Adrenal gland (tissue), 5 donors: ENCODE measurements at regions not wholly inside any gene's neighbourhood (a gene's known extent, or its start where the extent isn't known, plus 50 kb on each side); places are given as distances from the start of the nearest gene placed in this dataset.

Experiments
- POLR2A ChIP-seq, 2 donors: fragments of 450-650 bp; IDR thresholded peaks; one replicate each; pipeline ENCODE4 v1.6.1; 2017; ENCODE audit warnings: antibody characterized with exemption in 2 of 2, mild to moderate bottlenecking in 2 of 2, moderate library complexity in 1 of 2
- TF ChIP-seq, protein P1 (sequence below), 6 experiments: fragments of 450-650 bp in 4 of 6; fragments of 200-600 bp in 2 of 6; sonication (generic) in 1 of 6; IDR thresholded peaks; 1 replicate in 5 of 6; 2 replicates in 1 of 6; pipeline versions ENCODE4 v1.5.1 to v1.8.0; 2016 to 2021; ENCODE audit warnings: antibody characterized with exemption in 6 of 6, mild to moderate bottlenecking in 2 of 6, moderate library complexity in 1 of 6
- donor health status: DM: no; HTN: no; CAD: no.

GRCh38 chr16:50445621-50446555, 77.1 kb upstream of the BRD7 start:
- TF ChIP-seq, protein P1, sequence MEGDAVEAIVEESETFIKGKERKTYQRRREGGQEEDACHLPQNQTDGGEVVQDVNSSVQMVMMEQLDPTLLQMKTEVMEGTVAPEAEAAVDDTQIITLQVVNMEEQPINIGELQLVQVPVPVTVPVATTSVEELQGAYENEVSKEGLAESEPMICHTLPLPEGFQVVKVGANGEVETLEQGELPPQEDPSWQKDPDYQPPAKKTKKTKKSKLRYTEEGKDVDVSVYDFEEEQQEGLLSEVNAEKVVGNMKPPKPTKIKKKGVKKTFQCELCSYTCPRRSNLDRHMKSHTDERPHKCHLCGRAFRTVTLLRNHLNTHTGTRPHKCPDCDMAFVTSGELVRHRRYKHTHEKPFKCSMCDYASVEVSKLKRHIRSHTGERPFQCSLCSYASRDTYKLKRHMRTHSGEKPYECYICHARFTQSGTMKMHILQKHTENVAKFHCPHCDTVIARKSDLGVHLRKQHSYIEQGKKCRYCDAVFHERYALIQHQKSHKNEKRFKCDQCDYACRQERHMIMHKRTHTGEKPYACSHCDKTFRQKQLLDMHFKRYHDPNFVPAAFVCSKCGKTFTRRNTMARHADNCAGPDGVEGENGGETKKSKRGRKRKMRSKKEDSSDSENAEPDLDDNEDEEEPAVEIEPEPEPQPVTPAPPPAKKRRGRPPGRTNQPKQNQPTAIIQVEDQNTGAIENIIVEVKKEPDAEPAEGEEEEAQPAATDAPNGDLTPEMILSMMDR (IDR thresholded peaks at IDR 0.05): no peak
- TF ChIP-seq POLR2A (IDR thresholded peaks at IDR 0.05): no peak
